ENCODE measurements at regions not wholly inside any gene's neighbourhood (a gene's known extent, or its start where the extent isn't known, plus 50 kb on each side); places are given as distances from the start of the nearest gene placed in this dataset.

DNA sequence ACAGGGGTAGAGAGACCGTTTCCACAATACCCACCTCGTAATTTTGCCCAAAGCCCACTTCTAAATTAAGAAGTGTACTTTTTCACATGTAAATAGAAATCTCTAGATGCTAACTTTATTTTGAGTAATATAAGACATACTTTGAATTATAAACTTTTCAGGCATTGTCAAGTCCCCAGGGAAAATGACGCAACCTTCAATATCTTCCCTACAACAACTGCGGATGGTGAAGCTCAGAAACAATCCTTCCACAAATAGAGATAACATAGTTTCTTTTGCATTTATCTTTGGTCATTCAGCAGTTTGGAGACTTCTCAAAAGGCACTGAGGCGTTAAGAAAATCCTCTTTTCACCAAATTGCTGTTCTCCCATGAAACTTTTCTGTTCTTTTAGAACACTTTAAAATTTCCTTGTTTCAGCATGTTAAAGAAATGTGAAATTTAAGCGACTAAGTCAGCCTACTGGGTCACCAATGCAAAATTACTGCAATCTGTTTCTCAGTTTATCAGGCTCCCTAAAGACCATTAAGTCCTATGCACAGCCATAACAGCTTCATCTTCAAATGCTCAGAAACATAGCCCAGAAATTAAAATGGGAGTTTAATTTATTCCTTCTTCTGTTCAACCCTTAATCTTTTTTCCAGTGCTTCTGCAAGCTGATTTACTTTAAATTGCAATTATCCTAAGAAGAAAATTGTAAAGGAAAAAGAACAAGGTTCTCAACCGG lies 118.3 kb upstream of the DNAJC10 start:
- H3K27ac ChIP-seq = no peak overlapping the region
- intact Hi-C loops (cut with DNase I) = no loop called here
- no peak for DNase-seq
- no peak overlapping the region for H3K4me3 ChIP-seq
- H3K36me3 ChIP-seq = no peaks in the 10 kb centered on the region
- no peaks in the 10 kb centered on the region for H3K27me3 ChIP-seq
- no peaks in the 10 kb centered on the region for H3K4me1 ChIP-seq
- TF ChIP-seq, protein P1, sequence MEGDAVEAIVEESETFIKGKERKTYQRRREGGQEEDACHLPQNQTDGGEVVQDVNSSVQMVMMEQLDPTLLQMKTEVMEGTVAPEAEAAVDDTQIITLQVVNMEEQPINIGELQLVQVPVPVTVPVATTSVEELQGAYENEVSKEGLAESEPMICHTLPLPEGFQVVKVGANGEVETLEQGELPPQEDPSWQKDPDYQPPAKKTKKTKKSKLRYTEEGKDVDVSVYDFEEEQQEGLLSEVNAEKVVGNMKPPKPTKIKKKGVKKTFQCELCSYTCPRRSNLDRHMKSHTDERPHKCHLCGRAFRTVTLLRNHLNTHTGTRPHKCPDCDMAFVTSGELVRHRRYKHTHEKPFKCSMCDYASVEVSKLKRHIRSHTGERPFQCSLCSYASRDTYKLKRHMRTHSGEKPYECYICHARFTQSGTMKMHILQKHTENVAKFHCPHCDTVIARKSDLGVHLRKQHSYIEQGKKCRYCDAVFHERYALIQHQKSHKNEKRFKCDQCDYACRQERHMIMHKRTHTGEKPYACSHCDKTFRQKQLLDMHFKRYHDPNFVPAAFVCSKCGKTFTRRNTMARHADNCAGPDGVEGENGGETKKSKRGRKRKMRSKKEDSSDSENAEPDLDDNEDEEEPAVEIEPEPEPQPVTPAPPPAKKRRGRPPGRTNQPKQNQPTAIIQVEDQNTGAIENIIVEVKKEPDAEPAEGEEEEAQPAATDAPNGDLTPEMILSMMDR (IDR thresholded peaks at IDR 0.05) = no peak
- TF ChIP-seq POLR2AphosphoS5 (IDR thresholded peaks at IDR 0.05) (no peak), POLR2A (IDR thresholded peaks at IDR 0.05) (no peak), EP300 (IDR thresholded peaks at IDR 0.05) (no peak)
- 70 to 77% methylated on average over 7 of the region's 7 CpGs for WGBS, 2 donors
- H3K9me3 ChIP-seq = no peaks in the 10 kb centered on the region

DNA sequence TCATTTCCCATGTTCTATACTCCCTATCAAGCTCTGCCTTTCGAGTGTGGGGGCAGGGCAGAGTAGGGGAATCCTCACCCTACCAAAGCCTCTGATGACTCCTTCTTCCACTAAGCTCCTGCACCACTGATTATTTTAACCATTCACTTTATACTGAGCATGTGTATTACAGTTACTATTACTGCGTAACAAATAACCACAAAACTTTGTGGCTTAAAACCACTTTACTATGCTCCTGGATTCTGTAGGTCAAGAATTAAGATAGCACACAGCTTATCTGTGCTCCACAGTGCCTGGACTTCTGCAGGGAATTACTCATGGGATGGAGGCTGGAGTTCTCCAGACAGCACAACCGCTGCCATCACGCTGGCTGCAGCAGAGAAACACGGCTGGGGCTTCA lies 117.4 kb upstream of the DNAJC10 start:
- Histone ChIP-seq H3K4me3 (no peak overlapping the region), H3K4me1 (no peaks in the 10 kb centered on the region), H3K9me3 (no peaks in the 10 kb centered on the region), H3K36me3 (no peaks in the 10 kb centered on the region), H3K27me3 (no peaks in the 10 kb centered on the region), H3K27ac (no peak overlapping the region)
- WGBS, 2 donors = 91 to 93% methylated on average over 5 of the region's 5 CpGs
- no peak for TF ChIP-seq POLR2AphosphoS5 (IDR thresholded peaks at IDR 0.05)
- TF ChIP-seq EP300 (IDR thresholded peaks at IDR 0.05) = no peak
- TF ChIP-seq POLR2A (IDR thresholded peaks at IDR 0.05) = no peak
- TF ChIP-seq, protein P1 (IDR thresholded peaks at IDR 0.05) = no peak
- intact Hi-C loops (cut with DNase I) = no loop called here
- no peak for DNase-seq

DNA sequence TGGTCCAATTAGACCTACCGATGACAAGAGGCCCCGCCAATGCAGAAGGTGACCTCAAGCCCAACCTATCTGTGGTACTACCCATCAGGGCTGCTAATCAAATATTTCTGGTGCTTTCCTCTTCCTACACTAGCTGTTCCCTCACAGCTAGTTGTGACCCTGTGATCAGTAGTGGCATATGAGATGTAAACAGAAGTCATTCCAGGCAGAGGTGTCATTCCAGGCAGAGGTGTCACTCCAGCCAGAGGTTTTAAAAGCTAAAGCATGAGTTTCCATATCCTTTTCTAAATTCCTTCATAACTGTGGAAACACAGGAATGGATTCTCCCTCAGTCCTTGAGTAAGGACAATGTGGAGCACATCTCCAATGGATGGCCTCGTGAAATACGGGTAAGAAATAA lies 110.9 kb upstream of the DNAJC10 start:
- H3K4me3 ChIP-seq = no peak overlapping the region
- no peaks in the 10 kb centered on the region for H3K27me3 ChIP-seq
- H3K27ac ChIP-seq = no peak overlapping the region
- H3K9me3 ChIP-seq = no peaks in the 10 kb centered on the region
- no peak for DNase-seq
- intact Hi-C loops (cut with DNase I) = no loop called here
- no peaks in the 10 kb centered on the region for H3K4me1 ChIP-seq
- TF ChIP-seq POLR2A (IDR thresholded peaks at IDR 0.05) (no peak), POLR2AphosphoS5 (IDR thresholded peaks at IDR 0.05) (no peak), EP300 (IDR thresholded peaks at IDR 0.05) (no peak)
- TF ChIP-seq, protein P1 (IDR thresholded peaks at IDR 0.05) = no peak
- WGBS, 2 donors = 95 to 96% methylated on average over 4 of the region's 4 CpGs
- no peaks in the 10 kb centered on the region for H3K36me3 ChIP-seq

DNA sequence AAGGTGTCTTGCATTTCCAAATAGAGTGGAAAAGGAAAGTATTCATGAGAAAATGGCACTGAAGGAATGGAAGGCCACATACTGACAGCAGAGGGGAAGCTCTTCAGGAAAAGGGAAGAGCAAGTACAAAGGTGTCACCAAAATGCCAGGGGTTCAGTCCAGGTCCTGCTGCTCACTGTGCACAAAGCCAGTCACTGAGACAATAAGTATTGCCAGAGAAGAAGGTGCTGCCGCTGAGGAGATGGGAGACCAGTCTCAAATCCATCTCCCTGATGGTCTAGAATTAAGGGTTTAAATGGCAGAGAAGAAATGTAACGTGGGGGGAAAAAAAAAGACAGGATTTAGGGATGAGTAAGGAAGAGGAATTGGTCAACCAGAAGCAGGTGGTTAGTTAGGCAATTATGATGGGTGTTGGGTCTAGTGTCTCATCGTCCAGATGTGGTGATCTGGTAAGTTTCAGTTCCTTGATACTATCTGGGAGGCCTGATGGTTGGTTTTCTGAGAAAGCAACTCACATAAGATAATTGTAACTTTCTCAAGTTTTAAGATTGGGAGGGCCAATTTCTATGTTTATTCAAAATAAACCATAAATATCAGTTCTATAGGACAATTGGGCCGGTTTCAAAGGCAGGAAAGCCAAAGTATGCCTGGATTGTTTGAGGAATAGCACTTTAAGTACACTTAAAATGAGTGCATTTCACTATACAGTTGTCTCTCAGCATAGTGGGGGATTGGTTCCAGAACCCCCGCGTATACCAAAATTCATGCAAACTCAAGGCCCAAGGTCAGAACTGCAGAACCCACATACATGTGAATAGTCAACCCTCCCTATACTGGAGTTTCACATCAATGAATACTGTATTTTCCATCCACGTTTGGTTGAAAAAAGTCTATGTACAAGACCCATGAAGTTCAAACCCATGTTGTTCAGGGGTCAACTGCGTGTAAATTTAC lies 109.1 kb upstream of the DNAJC10 start:
- H3K9me3 ChIP-seq = no peaks in the 10 kb centered on the region
- H3K4me3 ChIP-seq = no peak overlapping the region
- TF ChIP-seq POLR2AphosphoS5 (IDR thresholded peaks at IDR 0.05) (no peak), POLR2A (IDR thresholded peaks at IDR 0.05) (no peak), EP300 (IDR thresholded peaks at IDR 0.05) (no peak)
- TF ChIP-seq, protein P1 (IDR thresholded peaks at IDR 0.05) = no peak
- 85 to 90% methylated on average over 8 of the region's 8 CpGs for WGBS, 2 donors
- no peaks in the 10 kb centered on the region for H3K36me3 ChIP-seq
- no peak for DNase-seq
- no peaks in the 10 kb centered on the region for H3K27me3 ChIP-seq
- no peak overlapping the region for H3K27ac ChIP-seq
- intact Hi-C loops (cut with DNase I) = no loop called here
- H3K4me1 ChIP-seq = no peaks in the 10 kb centered on the region

All from sigmoid colon (tissue), 6 donors.